Natural killer cell (primary cell): ENCODE measurements at regions not wholly inside any gene's neighbourhood (a gene's known extent, or its start where the extent isn't known, plus 50 kb on each side); places are given as distances from the start of the nearest gene placed in this dataset.

Source experiments
- ATAC-seq, 3 donors: fragments of 150-1000 bp in 2 of 3; fragments of 200-7000 bp in 1 of 3; cut with Tn5 transposase; 1 replicate in 1 of 3; 2 replicates in 2 of 3; pipeline ENCODE4 v1.10.0; 2021; ENCODE audit warnings: mild to moderate bottlenecking in 2 of 3, moderate library complexity in 2 of 3
- DNase-seq, 2 donors: peaks; one replicate each; pipeline versions ENCODE4 v3.0.0 to v3.0.0-alpha.2; 2013 to 2021; ENCODE audit warnings: mixed read lengths in 1 of 2
- H3K27ac ChIP-seq: one replicate; pipeline ENCODE4 v1.5.1; 2013; ENCODE audit warnings: mild to moderate bottlenecking, low read length
- H3K27me3 ChIP-seq: one replicate; pipeline ENCODE4 v1.6.1; 2013; ENCODE audit warnings: low read length; ENCODE audit not compliant: control insufficient read depth, insufficient read depth
- H3K36me3 ChIP-seq: one replicate; pipeline ENCODE4 v1.6.1; 2013; ENCODE audit warnings: low read length; ENCODE audit not compliant: control insufficient read depth, insufficient read depth
- H3K4me1 ChIP-seq: one replicate; pipeline ENCODE4 v1.6.1; 2013; ENCODE audit warnings: low read length; ENCODE audit not compliant: control insufficient read depth, insufficient read depth
- H3K4me3 ChIP-seq: one replicate; pipeline ENCODE4 v1.5.1; 2013; ENCODE audit warnings: low read length
- H3K9me3 ChIP-seq: one replicate; pipeline ENCODE4 v1.6.1; 2013; ENCODE audit warnings: low read length; ENCODE audit not compliant: control insufficient read depth, insufficient read depth
- H3K27ac Mint-ChIP-seq, 2 donors: one replicate each; pipeline ENCODE4 v1.8.0; 2022; ENCODE audit warnings: mild to moderate bottlenecking in 2 of 2, mixed read lengths in 2 of 2, moderate library complexity in 1 of 2
- H3K27me3 Mint-ChIP-seq, 2 donors: one replicate each; pipeline ENCODE4 v1.8.0; 2022; ENCODE audit warnings: low read depth in 2 of 2, mixed read lengths in 2 of 2
- H3K36me3 Mint-ChIP-seq: one replicate; pipeline ENCODE4 v1.8.0; 2022; ENCODE audit warnings: mixed read lengths
- H3K4me1 Mint-ChIP-seq, 2 donors: one replicate each; pipeline ENCODE4 v1.8.0; 2022; ENCODE audit warnings: mixed read lengths in 2 of 2
- H3K4me3 Mint-ChIP-seq: one replicate; pipeline ENCODE4 v1.8.0; 2022; ENCODE audit warnings: mild to moderate bottlenecking, moderate library complexity, mixed read lengths
- H3K9me3 Mint-ChIP-seq, 2 donors: one replicate each; pipeline ENCODE4 v1.8.0; 2022; ENCODE audit warnings: mixed read lengths in 2 of 2
- WGBS: methylation state at CpG from one replicate; pipeline ENCODE4 v1.1.7; 2013; ENCODE audit warnings: missing lambda C conversion rate; ENCODE audit not compliant: insufficient coverage; 5-methylcytosine and 5-hydroxymethylcytosine counted together
- intact Hi-C: fragments of 100-400 bp; cut with micrococcal nuclease; formaldehyde crosslinking; loops from one replicate; pipeline ENCODE4 v1.14.2; 2022
- TF ChIP-seq, protein P1 (sequence below): fragments of 200-600 bp; IDR thresholded peaks from one replicate; pipeline ENCODE4 v1.8.0; 2022; ENCODE audit warnings: antibody characterized with exemption

DNA sequence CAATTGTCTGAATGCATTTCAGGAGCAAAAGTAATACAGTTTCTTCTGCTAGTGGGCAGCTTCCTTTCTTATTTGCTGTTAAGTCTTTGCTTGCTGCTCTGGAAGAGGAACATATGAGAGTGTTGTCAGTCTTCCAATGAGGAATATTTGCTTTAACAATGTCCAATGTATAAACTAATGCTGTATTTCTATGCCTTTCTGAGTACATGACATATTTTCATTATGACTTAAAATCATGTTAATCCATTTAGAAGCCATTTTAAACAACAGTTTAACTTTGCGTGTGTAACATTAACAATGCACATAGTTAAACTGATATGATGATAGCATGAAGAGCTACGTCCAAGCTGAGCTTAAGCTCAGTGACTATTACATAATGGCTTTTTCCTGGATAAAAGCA lies 933.4 kb upstream of the GHITM start:
- no peaks in the 10 kb centered on the region for H3K9me3 ChIP-seq
- DNase-seq (no peak), ATAC-seq (no peak)
- H3K27me3 ChIP-seq: no peaks in the 10 kb centered on the region
- WGBS: 89% methylated on average over 2 of the region's 2 CpGs
- Mint-ChIP-seq H3K4me1 (no peaks in the 10 kb centered on the region), H3K36me3 (no peaks in the 10 kb centered on the region), H3K27ac (no peak overlapping the region), H3K27me3 (no peaks in the 10 kb centered on the region), H3K4me3 (no peak overlapping the region), H3K9me3 (peaks cover 9 to 19% of the 10 kb centered on the region in 2 donors)
- no peak overlapping the region for H3K27ac ChIP-seq
- TF ChIP-seq, protein P1, sequence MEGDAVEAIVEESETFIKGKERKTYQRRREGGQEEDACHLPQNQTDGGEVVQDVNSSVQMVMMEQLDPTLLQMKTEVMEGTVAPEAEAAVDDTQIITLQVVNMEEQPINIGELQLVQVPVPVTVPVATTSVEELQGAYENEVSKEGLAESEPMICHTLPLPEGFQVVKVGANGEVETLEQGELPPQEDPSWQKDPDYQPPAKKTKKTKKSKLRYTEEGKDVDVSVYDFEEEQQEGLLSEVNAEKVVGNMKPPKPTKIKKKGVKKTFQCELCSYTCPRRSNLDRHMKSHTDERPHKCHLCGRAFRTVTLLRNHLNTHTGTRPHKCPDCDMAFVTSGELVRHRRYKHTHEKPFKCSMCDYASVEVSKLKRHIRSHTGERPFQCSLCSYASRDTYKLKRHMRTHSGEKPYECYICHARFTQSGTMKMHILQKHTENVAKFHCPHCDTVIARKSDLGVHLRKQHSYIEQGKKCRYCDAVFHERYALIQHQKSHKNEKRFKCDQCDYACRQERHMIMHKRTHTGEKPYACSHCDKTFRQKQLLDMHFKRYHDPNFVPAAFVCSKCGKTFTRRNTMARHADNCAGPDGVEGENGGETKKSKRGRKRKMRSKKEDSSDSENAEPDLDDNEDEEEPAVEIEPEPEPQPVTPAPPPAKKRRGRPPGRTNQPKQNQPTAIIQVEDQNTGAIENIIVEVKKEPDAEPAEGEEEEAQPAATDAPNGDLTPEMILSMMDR: no peak
- no peak overlapping the region for H3K4me3 ChIP-seq
- H3K36me3 ChIP-seq: no peaks in the 10 kb centered on the region
- intact Hi-C loops: no loop called here
- no peaks in the 10 kb centered on the region for H3K4me1 ChIP-seq

DNA sequence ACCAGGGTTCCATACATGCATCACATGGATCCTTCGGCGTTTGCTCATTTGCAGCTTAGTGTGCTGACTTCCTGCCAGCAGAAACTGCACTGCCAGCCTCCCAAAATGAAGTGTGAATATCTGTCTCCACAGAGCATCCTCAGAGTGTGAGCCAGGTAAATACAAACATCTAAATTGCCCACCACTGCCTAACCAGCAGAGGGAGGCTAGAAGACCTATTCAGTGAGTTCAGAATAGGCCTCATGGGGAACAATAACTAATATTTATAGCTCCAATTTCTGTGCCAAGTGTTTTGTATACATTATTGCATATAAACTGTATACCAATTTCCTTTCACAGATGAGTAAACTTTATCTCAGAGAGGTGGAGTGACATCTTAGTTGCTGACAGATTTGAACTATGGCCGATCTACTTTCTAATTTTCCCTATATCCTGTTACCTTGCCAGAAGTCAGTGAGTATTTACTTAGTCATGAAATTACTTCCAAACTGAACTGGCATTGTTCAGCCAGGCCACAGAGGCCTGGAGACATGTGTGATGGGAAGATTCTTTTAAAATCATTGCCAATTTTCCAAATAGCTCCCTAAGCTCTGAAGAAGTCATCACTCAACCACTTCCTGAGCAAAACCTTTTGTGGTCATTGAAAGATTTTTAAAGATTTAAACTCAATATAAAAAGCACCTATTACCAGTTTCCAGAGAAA lies 926.5 kb upstream of the GHITM start:
- TF ChIP-seq, protein P1: no peak
- H3K36me3 ChIP-seq: no peaks in the 10 kb centered on the region
- no peaks in the 10 kb centered on the region for H3K27me3 ChIP-seq
- H3K27ac ChIP-seq: no peak overlapping the region
- H3K27me3 Mint-ChIP-seq: no peaks in the 10 kb centered on the region
- no peaks in the 10 kb centered on the region for H3K9me3 ChIP-seq
- H3K4me1 ChIP-seq: no peaks in the 10 kb centered on the region
- H3K27ac Mint-ChIP-seq: no peak overlapping the region
- intact Hi-C loops: no loop called here
- ATAC-seq (no peak), DNase-seq (no peak)
- H3K9me3 Mint-ChIP-seq: peaks cover 10 to 13% of the 10 kb centered on the region in 2 donors
- H3K4me3 Mint-ChIP-seq: no peak overlapping the region
- no peaks in the 10 kb centered on the region for H3K4me1 Mint-ChIP-seq
- no peaks in the 10 kb centered on the region for H3K36me3 Mint-ChIP-seq
- 93% methylated on average over 3 of the region's 3 CpGs for WGBS
- no peak overlapping the region for H3K4me3 ChIP-seq

DNA sequence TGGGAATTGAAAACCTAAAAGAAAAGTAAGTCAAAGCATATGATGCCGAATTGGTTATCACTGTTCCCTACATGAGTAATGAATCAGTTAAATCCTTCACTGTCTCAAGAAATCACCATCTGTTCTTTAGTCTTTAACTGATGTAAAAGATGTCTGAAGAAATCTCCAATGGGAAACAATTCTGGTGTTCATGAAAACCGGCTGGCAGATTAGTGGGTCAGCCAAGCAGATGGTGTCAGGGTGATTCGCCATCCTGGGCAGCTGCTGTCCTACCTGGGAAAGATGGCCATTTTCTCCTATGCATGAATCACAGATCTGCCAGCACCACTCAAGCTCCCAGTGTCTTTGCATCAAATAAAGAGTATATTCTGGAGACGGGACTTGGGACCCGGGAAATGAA lies 925.2 kb upstream of the GHITM start:
- DNase-seq: no peak
- Histone ChIP-seq H3K27me3 (no peaks in the 10 kb centered on the region), H3K9me3 (no peaks in the 10 kb centered on the region), H3K36me3 (no peaks in the 10 kb centered on the region), H3K4me1 (no peaks in the 10 kb centered on the region), H3K4me3 (no peak overlapping the region), H3K27ac (no peak overlapping the region)
- Mint-ChIP-seq H3K27me3 (no peaks in the 10 kb centered on the region), H3K27ac (no peak overlapping the region), H3K4me1 (no peaks in the 10 kb centered on the region), H3K4me3 (no peak overlapping the region), H3K36me3 (no peaks in the 10 kb centered on the region), H3K9me3 (peaks cover 12 to 16% of the 10 kb centered on the region in 2 donors)
- no peak for ATAC-seq
- WGBS: 92% methylated on average over 4 of the region's 5 CpGs
- TF ChIP-seq, protein P1: no peak
- intact Hi-C loops: no loop called here

DNA sequence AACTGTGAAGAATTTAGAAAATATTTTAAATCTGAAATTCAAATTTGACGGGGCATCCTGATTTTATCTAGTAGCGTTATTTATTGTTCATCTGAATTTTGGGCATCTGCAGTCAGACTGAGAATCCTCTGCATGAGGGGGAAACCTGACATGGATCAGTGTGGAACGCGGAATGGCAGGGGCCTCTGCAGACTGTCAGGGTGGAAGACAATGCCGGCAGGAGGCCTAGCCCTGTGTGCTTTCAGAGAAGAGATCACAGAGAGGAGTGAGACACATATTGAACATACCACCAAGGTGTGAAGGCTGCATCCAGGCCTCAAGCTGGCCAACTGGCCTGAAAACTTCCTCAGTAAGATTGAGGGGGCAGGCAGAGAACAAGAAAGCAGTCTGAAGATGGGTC lies 921.1 kb upstream of the GHITM start:
- no peaks in the 10 kb centered on the region for H3K27me3 ChIP-seq
- no peak overlapping the region for H3K27ac ChIP-seq
- H3K36me3 ChIP-seq: no peaks in the 10 kb centered on the region
- no peak overlapping the region for H3K4me3 ChIP-seq
- Mint-ChIP-seq H3K27ac (no peak overlapping the region), H3K4me1 (no peaks in the 10 kb centered on the region), H3K27me3 (no peaks in the 10 kb centered on the region), H3K9me3 (peaks cover 11 to 19% of the 10 kb centered on the region in 2 donors), H3K4me3 (no peak overlapping the region), H3K36me3 (no peaks in the 10 kb centered on the region)
- DNase-seq (no peak), ATAC-seq (no peak)
- 88% methylated on average over 5 of the region's 5 CpGs for WGBS
- TF ChIP-seq, protein P1: no peak
- H3K9me3 ChIP-seq: peaks cover 11% of the 10 kb centered on the region
- intact Hi-C loops: no loop called here
- no peaks in the 10 kb centered on the region for H3K4me1 ChIP-seq
